ENCODE measurements at regions not wholly inside any gene's neighbourhood (a gene's known extent, or its start where the extent isn't known, plus 50 kb on each side); places are given as distances from the start of the nearest gene placed in this dataset.

- Histone ChIP-seq H2AFZ (ENCODE audit: low read length) (no peak overlapping the region), H3K4me1 (ENCODE audit: insufficient read depth, low read length, poor library complexity, severe bottlenecking) (no peaks in the 10 kb centered on the region), H3K4me3 (ENCODE audit: low read length, poor library complexity, severe bottlenecking) (no peak overlapping the region), H3F3A (ENCODE audit: low read depth) (no peaks in the 10 kb centered on the region), H4K20me1 (ENCODE audit: insufficient read depth, low read length, poor library complexity, severe bottlenecking) (no peaks in the 10 kb centered on the region), H3K4me2 (ENCODE audit: low read depth, low read length, poor library complexity, severe bottlenecking) (no peak overlapping the region), H3K9me3 (ENCODE audit: insufficient read depth, low read depth, low read length) (no peaks in the 10 kb centered on the region), H3K9me2 (replicated peaks; ENCODE audit: low read depth, low read length) (no peaks in the 10 kb centered on the region), H3K36me3 (ENCODE audit: insufficient read depth, low read length) (no peaks in the 10 kb centered on the region), H3K9ac (ENCODE audit: low read depth, low read length, poor library complexity, severe bottlenecking) (no peak overlapping the region), H3K27me3 (ENCODE audit: insufficient read depth, low read length, poor library complexity, severe bottlenecking) (no peaks in the 10 kb centered on the region), H3K79me2 (ENCODE audit: insufficient read depth, low read length) (no peaks in the 10 kb centered on the region)
- TF ChIP-seq CTCF (conservative IDR thresholded peaks at IDR 0.05; ENCODE audit: low read length) = no peak
- no peak for TF ChIP-seq EZH2phosphoT487 (IDR thresholded peaks at IDR 0.05; ENCODE audit: borderline replicate concordance)
Observed at GRCh38 chr9:99309141-99309939, 87.3 kb downstream of the SEC61B start.

GRCh38 chr9:99312736-99313135 is 90.7 kb downstream of the SEC61B start:
- no peaks in the 10 kb centered on the region for H3F3A ChIP-seq (ENCODE audit: low read depth)
- no peaks in the 10 kb centered on the region for H3K9me3 ChIP-seq (ENCODE audit: insufficient read depth, low read depth, low read length)
- H3K4me3 ChIP-seq (ENCODE audit: low read length, poor library complexity, severe bottlenecking) = no peak overlapping the region
- no peaks in the 10 kb centered on the region for H3K79me2 ChIP-seq (ENCODE audit: insufficient read depth, low read length)
- no peaks in the 10 kb centered on the region for H4K20me1 ChIP-seq (ENCODE audit: insufficient read depth, low read length, poor library complexity, severe bottlenecking)
- H3K36me3 ChIP-seq (ENCODE audit: insufficient read depth, low read length) = no peaks in the 10 kb centered on the region
- no peaks in the 10 kb centered on the region for H3K27me3 ChIP-seq (ENCODE audit: insufficient read depth, low read length, poor library complexity, severe bottlenecking)
- TF ChIP-seq EZH2phosphoT487 (IDR thresholded peaks at IDR 0.05; ENCODE audit: borderline replicate concordance) = no peak
- TF ChIP-seq CTCF (conservative IDR thresholded peaks at IDR 0.05; ENCODE audit: low read length) = no peak
- H3K9ac ChIP-seq (ENCODE audit: low read depth, low read length, poor library complexity, severe bottlenecking) = no peak overlapping the region
- no peak overlapping the region for H3K4me2 ChIP-seq (ENCODE audit: low read depth, low read length, poor library complexity, severe bottlenecking)
- no peak overlapping the region for H2AFZ ChIP-seq (ENCODE audit: low read length)
- H3K4me1 ChIP-seq (ENCODE audit: insufficient read depth, low read length, poor library complexity, severe bottlenecking) = no peaks in the 10 kb centered on the region
- no peaks in the 10 kb centered on the region for H3K9me2 ChIP-seq (replicated peaks; ENCODE audit: low read depth, low read length)

GRCh38 chr9:99319048-99319447 is 97.0 kb downstream of the SEC61B start:
- Histone ChIP-seq H3K4me2 (ENCODE audit: low read depth, low read length, poor library complexity, severe bottlenecking) (no peak overlapping the region), H3K9ac (ENCODE audit: low read depth, low read length, poor library complexity, severe bottlenecking) (no peak overlapping the region), H3F3A (ENCODE audit: low read depth) (no peaks in the 10 kb centered on the region), H3K79me2 (ENCODE audit: insufficient read depth, low read length) (no peaks in the 10 kb centered on the region), H3K9me2 (replicated peaks; ENCODE audit: low read depth, low read length) (no peaks in the 10 kb centered on the region), H3K4me1 (ENCODE audit: insufficient read depth, low read length, poor library complexity, severe bottlenecking) (no peaks in the 10 kb centered on the region), H2AFZ (ENCODE audit: low read length) (no peak overlapping the region), H4K20me1 (ENCODE audit: insufficient read depth, low read length, poor library complexity, severe bottlenecking) (no peaks in the 10 kb centered on the region), H3K36me3 (ENCODE audit: insufficient read depth, low read length) (no peaks in the 10 kb centered on the region), H3K27me3 (ENCODE audit: insufficient read depth, low read length, poor library complexity, severe bottlenecking) (no peaks in the 10 kb centered on the region), H3K9me3 (ENCODE audit: insufficient read depth, low read depth, low read length) (no peaks in the 10 kb centered on the region), H3K4me3 (ENCODE audit: low read length, poor library complexity, severe bottlenecking) (no peak overlapping the region)
- TF ChIP-seq CTCF (conservative IDR thresholded peaks at IDR 0.05; ENCODE audit: low read length) (no peak), EZH2phosphoT487 (IDR thresholded peaks at IDR 0.05; ENCODE audit: borderline replicate concordance) (no peak)
